RKO (cell line): ENCODE measurements at regions not wholly inside any gene's neighbourhood (a gene's known extent, or its start where the extent isn't known, plus 50 kb on each side); places are given as distances from the start of the nearest gene placed in this dataset.
"Not testable (repeated sequence)": the region's sequence is repeated elsewhere in the genome, so short reads cannot be mapped to it uniquely, and the experiment has no call there.

Experiments
- DNase-seq: peaks from one replicate; pipeline ENCODE4 v3.0.0-alpha.2; 2016; ENCODE audit warnings: low spot score

GRCh38 chr11:42975180-42975529 is 336.6 kb upstream of the API5 start:
- no peak for DNase-seq

GRCh38 chr11:42976636-42977217 is 335.1 kb upstream of the API5 start:
- DNase-seq = no peak

- no peak for DNase-seq
Observed at GRCh38 chr11:42992594-42992993, 319.2 kb upstream of the API5 start.

- DNase-seq = no peak
Observed at GRCh38 chr11:42996421-42997307, 315.1 kb upstream of the API5 start.

GRCh38 chr11:43004879-43005278 is 306.9 kb upstream of the API5 start:
- DNase-seq = not testable (repeated sequence)

GRCh38 chr11:43010042-43010441 is 301.8 kb upstream of the API5 start:
- DNase-seq = no peak

- DNase-seq = no peak
Observed at GRCh38 chr11:43012606-43013005, 299.2 kb upstream of the API5 start.

- DNase-seq = peak; percentile 44
Observed at GRCh38 chr11:43021466-43021865, 290.3 kb upstream of the API5 start.

GRCh38 chr11:43034341-43034740 is 277.5 kb upstream of the API5 start:
- DNase-seq = no peak

- DNase-seq = no peak
Observed at GRCh38 chr11:43035086-43035485, 276.7 kb upstream of the API5 start.

GRCh38 chr11:43053638-43054412 is 258.0 kb upstream of the API5 start:
- no peak for DNase-seq

GRCh38 chr11:43067681-43068080 is 244.1 kb upstream of the API5 start:
- DNase-seq = no peak

- no peak for DNase-seq
Observed at GRCh38 chr11:43071338-43071737, 240.5 kb upstream of the API5 start.

GRCh38 chr11:43072096-43072495 is 239.7 kb upstream of the API5 start:
- no peak for DNase-seq

GRCh38 chr11:43072911-43073310 is 238.9 kb upstream of the API5 start:
- DNase-seq = no peak

- DNase-seq = no peak
Observed at GRCh38 chr11:43074810-43075209, 237.0 kb upstream of the API5 start.

GRCh38 chr11:43101113-43101512 is 210.7 kb upstream of the API5 start:
- no peak for DNase-seq

- no peak for DNase-seq
Observed at GRCh38 chr11:43116071-43116470, 195.7 kb upstream of the API5 start.

GRCh38 chr11:43119275-43119970 is 192.4 kb upstream of the API5 start:
- DNase-seq = peak; percentile 16

GRCh38 chr11:43122546-43122945 is 189.2 kb upstream of the API5 start:
- no peak for DNase-seq

- no peak for DNase-seq
Observed at GRCh38 chr11:43123443-43123842, 188.4 kb upstream of the API5 start.

GRCh38 chr11:43124272-43124935 is 187.4 kb upstream of the API5 start:
- DNase-seq = no peak
